Activated T-cell treated with anti-CD3 and anti-CD28 coated beads for 48 hours (primary cell): ENCODE measurements at regions not wholly inside any gene's neighbourhood (a gene's known extent, or its start where the extent isn't known, plus 50 kb on each side); places are given as distances from the start of the nearest gene placed in this dataset.

Experiments
- DNase-seq: peaks from one replicate; pipeline ENCODE4 v3.0.0-alpha.2; 2020; ENCODE audit warnings: low read depth

DNA sequence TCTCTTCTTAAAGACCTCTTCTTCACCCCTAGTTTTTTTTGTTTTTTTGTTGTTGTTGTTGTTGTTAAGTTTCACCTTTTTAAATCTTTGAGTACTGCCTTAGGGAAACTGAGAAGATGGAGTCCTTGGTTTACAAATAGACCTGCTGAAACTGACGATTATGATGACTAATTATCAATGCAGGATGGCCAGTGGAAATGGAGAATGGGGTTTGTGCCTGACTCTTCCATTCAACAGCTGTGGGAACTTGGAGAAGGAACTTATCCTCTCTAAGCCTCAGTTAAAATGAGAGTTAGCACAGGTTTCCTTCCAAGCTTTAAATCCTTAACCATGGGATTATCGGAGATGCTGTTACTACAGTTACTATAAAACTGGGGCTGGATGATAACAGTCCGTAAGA lies 66.7 kb upstream of the PNMA1 start:
- no peak for DNase-seq

DNA sequence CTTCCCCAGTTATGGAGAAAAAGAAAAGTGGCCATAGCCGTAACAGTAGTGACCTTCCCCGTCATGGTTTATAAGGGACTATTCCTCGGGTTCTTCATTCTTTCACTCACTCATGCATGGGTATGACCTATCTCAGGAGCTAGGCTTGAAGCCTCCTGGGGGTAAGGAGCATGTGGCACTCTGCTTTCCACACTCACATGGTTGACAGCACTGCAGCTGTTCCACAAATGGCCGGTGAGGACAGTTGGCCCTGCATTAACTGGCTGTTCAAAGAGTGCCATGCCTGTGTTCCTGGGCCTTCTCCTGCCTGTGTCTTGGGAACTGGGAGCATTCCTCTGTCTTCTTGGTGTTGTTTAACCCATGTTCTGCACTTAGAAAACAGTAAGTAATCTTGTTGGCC lies 66.2 kb upstream of the PNMA1 start:
- no peak for DNase-seq

DNA sequence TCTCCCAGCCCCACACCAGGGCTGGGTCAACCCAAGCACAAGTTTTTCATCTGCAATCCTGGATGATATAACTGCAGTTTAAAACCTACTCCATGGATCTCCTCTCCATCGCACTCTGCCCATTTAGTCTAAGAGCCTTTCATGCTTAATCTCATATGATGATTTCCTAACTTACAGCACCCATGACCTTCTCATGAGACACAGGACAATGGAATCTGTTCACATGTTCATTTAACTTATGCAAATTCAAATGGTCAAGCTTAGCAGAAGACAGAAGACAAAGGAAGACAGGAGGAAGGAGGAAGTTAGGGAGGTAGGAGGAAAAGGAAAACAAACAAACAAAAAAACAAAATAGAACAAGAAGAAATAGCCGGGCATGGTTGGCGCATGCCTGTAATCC lies 64.6 kb upstream of the PNMA1 start:
- no peak for DNase-seq

DNA sequence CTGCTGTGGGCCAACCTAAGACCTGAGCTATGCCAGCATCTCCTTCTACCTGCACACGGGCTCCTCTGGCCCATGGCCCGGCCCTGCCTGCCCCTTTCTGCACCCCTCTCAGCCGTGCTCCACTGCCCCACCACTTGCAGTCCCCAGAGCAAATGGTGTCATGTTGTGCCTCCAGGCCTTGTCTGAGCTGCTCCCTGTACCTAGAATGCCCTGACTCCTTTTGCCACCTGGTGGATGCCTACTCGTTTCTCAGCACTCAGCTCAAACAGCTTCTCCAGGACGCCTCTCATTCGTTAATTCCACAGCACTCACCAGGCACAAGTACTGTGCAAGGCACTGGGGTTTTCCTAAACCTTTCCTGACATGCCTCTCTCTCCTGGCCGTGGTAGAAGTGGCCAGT lies 63.2 kb upstream of the PNMA1 start:
- DNase-seq: no peak

DNA sequence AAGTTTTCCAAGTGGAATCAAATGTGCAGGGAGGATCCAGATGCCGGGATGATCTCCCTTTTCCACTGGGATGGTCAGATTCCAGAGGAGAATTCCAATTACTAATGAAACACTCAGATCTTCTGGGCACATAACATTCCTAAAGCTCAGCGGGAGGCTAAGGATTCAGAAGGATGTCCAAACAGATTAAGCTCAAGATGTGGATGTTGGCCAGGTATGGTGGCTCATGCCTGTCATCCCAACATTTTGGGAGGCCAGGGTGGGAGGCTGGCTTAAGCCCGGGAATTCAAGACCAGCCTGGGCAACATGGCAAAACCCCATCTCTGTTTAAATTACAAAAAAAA lies 62.0 kb upstream of the PNMA1 start:
- no peak for DNase-seq

DNA sequence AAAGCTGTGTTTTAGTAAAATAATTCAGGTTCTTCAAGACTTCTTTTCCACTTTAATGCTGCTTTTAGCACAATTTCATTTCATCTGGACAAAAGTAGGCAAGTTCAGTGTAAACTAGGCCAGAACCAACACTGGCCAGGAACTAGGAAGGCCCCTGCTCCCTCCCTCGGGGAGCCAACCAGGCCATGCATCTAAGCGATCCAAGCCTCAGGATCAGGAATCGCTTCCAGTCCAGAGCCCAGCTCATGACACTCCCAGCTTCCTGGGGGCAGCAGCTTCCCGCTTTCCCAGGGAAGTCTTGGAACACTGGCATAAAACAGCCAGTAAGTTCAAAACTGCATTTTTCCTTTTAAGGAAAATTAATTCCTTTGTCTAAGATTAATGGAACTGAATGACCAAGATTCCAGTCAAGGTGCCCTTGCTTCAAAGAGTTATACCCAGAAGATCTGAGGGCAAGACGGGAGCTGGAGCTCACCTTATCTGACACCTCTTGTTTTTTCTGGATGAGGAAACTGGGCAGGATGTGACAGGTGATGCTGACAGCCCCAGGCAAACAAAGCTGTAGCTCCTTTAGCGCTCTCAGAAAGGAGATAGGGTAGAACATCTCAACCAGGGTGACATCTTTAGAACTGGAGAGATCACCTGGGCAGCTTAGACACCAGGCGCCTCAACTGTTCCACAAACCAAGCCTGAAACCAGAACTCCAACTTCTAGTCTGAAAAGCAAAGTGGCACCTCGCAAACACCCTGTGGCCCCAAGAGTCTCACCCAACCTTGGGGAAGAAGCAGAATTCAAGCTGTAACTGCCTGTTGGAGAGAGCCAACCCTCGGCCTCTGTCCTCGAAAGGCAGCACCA lies 61.4 kb upstream of the PNMA1 start:
- no peak for DNase-seq

DNA sequence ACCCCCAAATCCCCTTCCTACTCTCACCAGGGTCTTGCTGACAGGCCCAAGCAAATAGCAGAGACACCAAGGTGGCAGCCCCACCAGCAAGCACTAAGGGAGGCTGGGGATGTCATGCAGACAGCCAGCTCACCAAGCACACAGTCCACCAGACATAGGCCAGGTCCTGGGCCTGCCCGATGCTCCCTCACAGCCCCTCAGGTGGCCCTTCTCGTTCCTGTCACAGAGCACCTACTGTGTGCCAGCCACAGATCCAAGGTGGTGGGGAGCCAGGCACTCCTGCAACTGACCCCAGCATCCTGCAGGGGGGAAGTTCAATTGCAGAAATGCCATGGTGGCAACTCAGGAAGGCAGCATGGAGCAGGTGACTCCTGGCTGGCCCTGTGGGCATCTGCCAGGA lies 60.5 kb upstream of the PNMA1 start:
- DNase-seq: no peak

DNA sequence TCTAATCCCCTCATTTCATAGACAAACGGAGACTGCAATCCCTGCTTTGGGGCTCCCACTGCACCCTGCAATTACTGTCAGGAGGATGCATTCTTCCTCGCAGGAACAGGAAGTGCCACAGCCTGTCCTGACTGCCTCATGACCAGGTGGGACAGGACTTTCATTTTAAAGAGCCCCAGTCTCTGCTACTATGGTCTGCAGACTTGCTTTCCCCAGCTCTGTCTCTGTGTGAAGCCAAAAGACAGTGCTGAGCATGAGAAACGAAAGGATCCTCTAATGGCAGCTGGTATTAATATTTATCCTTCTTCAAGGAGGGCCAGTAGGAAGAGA lies 60.0 kb upstream of the PNMA1 start:
- DNase-seq: no peak

DNA sequence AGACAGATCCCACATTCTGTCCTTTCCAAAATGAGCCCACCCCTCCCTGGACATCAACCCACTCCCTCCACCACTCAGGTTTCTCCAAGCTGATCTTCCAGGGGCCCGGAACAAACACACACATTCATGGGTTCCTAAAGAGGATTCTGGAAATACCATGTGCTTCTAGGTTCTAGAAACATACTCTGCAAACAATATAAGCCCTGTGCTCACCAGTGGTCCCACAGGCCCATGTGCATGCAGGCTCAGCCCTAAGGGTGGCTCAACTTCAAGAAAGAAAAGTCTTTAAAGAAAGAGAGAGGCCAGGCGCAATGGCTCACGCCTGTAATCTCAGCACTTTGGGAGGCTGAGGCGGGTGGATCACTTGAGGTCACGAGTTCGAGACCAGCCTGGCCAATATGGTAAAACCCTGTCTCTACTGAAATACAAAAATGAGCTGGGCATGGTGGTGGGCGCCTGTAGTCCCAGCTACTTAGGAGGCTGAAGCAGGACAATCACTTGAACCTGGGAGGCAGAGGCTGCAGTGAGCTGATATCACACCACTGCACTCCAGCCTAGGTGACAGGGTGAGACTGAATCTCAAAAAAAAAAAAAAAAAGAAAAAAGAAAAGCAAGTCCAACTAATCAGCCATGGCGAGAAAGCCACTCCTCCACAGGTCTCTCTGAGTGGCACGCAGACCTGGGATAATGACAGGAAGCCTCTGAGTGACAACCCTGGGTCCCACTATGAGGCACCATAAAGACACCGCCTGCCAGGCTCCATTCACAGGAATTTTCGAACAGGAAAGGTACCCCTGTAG lies 59.5 kb upstream of the PNMA1 start:
- no peak for DNase-seq

DNA sequence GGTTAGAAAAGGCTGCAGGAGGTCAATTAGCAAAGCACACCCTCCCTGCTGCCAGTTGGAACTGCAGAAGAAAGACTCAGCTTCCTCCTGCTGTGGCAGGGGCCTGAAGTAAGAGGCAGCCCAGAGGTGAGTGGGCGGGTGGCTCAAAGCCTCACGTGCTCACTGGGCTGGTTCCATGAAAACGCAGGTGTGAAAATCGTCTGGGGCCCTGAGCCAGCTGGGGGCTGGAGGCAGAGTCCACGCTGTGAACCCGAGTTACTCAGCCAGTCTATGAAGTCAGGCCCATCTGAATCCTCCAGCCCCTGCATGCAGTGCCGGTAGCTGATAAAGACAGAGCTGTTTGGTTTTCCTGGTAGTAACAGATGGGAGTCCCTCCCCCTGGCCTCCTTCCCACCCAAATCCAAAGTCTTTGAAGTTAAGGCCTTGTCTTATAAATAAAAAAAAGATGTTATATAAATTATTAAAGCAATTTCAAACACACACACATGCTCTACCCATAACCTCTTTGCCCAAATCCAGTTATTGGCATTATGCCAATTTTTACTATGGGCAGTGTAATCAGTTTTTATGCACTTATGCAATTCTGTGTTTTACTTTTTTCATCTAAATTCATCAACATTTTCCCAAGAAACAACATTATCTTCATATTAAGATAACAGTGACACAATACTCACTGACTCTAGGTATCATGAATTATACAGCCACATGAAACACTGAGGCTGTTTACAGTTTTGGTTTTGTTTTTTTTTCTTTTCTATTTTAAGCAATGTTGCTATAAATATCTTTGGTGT lies 57.9 kb upstream of the PNMA1 start:
- DNase-seq: peak; percentile 74

DNA sequence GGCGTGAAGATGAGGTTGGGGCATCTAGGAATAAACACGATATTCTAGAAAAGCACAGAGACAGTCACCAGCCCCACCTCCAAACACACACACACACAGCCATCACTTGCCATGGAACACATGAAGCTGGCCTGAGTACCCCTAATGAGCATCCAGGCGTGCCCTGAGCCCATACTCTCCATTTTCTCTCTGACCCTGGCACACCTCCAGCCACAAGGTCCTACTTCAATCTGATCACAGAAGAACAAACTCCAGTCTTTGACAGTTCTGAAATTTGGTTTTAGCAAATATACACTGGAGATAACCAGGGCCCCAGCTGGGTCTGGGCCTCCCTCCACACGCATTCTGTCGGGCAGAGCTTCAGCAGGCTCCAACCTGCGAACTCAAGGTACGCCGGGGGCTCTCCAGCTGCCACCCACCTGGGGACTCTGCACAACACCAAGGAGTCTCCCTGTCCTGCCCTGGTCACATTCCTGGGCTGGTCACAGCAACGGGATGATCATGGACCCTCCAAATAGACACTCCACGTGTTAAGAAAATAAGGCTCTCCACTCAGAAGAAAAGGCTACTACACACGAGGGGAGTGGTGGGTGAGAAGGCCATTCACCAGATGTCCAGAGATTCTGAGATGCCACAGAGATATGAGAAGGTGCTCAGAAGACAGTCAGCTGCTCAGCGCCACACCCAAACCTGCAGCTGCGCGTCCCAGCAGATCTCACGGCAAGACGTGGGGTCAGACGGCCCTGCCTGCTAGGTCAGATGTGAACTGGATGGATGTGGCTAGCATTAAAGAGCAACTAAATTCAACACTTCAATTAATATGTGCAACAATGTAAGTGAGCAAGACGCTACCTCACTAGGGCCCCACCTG lies 57.0 kb upstream of the PNMA1 start:
- DNase-seq: no peak

DNA sequence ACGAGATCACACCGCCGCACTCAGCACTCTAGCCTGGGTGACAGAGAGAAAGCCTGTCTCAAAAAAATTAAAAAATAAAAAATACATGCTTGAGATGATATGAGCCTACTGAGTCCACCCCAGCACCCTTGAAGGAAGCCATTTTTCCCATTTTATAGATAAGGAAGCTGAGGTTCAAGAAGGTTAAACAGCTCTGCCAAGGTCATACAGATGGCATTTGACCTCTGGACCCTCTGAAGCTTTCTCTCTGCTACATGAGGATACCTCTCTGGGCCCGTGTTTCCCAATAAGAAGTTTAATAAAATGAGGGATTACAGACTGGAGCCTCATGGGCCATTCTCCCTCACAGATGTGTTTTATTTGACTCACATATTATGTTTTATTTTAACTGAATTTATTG lies 53.9 kb upstream of the PNMA1 start:
- no peak for DNase-seq

DNA sequence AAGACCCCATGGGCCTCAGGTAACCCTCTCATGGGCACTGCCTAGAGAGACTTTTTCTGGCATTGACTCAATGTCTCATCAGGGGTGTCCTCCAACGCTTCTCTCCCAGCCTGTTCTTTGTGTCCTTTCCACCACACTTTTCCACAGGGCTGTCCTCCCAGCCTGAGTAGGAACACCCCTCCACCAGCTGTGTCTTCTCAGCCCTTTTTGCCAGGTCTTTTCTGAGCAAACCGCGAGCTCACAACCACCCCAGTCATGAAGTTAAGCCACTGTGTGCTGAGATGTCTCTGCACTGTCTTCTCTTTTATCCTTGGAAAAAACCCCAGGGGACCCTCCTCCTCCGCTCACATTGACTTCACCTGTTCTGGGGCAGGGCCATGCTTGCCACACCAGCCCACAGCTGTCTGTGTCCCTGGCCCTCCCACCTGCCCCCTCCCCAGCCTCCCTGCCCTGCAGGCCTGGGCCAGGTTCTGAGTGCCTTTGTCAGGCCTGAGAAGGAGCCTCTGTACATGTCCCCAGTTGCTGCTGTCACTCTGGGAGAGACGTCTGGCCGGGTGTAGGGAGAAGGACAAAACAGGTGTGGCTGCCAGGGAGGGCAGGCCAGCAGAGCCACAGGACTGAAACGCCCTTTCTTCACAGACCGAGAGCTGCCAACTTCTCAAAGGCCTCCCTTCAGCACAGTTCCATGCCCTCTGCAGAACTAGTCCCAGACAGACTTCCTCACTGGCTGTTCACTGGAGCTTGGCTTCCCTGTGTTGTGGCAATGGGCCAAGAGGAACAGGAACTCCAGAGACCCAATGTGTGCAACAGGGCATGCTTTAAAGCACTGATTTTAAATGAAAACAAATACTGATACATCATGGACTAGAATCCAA lies 50.5 kb upstream of the PNMA1 start:
- DNase-seq: no peak
